ENCODE measurements at regions not wholly inside any gene's neighbourhood (a gene's known extent, or its start where the extent isn't known, plus 50 kb on each side); places are given as distances from the start of the nearest gene placed in this dataset.

DNA sequence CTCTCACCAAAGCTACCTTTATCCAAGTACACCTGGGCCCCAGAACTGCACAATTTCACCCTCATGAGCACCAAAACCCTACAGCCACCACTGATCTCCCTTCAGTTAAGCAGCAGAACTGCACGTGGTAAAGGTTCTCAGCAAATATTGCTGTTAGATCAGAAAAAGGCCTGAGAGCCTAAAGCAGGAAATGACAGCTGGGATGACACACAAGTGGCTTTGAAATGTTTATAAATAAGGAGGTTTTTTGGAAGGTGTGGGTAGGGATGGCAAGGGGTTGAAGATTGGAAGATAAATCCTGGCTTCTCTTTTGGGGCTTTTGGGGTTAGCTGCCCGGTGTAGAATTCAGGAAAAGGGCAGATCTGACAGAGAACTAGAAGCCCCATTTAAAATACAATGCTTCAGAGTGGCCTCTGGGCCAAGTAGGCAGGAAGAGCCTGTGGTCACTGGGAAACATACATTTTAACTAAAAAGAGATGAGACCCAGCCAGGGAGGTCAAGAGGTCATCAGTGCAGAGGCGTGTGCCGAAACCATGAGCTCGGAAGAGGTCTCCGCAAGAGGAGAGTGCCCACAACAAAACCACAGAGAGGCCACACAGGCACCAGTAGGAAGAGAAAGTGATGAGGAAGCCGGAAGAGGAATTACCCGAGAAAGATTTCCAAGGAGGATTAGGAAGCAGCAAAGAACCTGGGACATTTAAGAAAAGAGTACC lies 916.5 kb downstream of the NLGN4Y start:
- H3K27ac ChIP-seq (replicated peaks in 1 of 4): no peak overlapping the region
- WGBS: no CpG with 5 or more reads among the region's 8 CpGs
- intact Hi-C loops (cut with DNase I): no loop called here

DNA sequence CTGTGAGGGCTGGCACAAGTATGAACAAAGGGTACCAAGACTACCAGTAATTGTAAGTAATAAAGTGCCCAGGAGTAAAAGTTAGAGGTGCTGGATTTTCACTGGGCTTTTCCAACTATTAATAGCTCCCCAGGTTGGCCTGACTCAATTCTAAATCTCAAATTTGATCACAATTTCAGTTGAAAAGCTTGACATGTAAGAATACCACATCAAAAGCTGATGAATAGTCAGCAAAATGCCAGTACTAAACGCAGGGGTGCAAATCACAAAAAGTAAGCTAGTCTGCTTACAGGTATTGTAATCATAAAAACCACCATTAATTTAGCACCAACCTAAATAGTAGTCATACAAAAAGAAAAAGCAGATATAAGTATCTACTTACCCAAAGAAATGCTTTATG lies 917.5 kb downstream of the NLGN4Y start:
- Histone ChIP-seq H3K36me3 (no peaks in the 10 kb centered on the region), H3K4me1 (no peaks in the 10 kb centered on the region), H3K9me3 (no peaks in the 10 kb centered on the region), H3K27ac (replicated peaks in 1 of 4) (no peak overlapping the region), H3K27me3 (no peaks in the 10 kb centered on the region), H3K4me3 (no peak overlapping the region)
- DNase-seq (ENCODE audit: extremely low spot score): no peak
- TF ChIP-seq, protein P1, sequence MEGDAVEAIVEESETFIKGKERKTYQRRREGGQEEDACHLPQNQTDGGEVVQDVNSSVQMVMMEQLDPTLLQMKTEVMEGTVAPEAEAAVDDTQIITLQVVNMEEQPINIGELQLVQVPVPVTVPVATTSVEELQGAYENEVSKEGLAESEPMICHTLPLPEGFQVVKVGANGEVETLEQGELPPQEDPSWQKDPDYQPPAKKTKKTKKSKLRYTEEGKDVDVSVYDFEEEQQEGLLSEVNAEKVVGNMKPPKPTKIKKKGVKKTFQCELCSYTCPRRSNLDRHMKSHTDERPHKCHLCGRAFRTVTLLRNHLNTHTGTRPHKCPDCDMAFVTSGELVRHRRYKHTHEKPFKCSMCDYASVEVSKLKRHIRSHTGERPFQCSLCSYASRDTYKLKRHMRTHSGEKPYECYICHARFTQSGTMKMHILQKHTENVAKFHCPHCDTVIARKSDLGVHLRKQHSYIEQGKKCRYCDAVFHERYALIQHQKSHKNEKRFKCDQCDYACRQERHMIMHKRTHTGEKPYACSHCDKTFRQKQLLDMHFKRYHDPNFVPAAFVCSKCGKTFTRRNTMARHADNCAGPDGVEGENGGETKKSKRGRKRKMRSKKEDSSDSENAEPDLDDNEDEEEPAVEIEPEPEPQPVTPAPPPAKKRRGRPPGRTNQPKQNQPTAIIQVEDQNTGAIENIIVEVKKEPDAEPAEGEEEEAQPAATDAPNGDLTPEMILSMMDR (IDR thresholded peaks at IDR 0.05): no peak
- TF ChIP-seq POLR2AphosphoS5 (IDR thresholded peaks at IDR 0.05): no peak
- WGBS: no CpG with 5 or more reads among the region's 1 CpG
- intact Hi-C loops (cut with DNase I): no loop called here

More for the DNA sequence above, 916.5 kb downstream of the NLGN4Y start:
- Histone ChIP-seq H3K4me1 (no peaks in the 10 kb centered on the region), H3K27me3 (no peaks in the 10 kb centered on the region), H3K36me3 (no peaks in the 10 kb centered on the region), H3K4me3 (no peak overlapping the region), H3K9me3 (no peaks in the 10 kb centered on the region)
- TF ChIP-seq POLR2A (IDR thresholded peaks at IDR 0.05; ENCODE audit: low read depth): no peak
- TF ChIP-seq, protein P1 (IDR thresholded peaks at IDR 0.05): no peak
- no peak for TF ChIP-seq POLR2AphosphoS5 (IDR thresholded peaks at IDR 0.05)
- TF ChIP-seq EP300 (IDR thresholded peaks at IDR 0.05): no peak
- DNase-seq (ENCODE audit: extremely low spot score): no peak

DNA sequence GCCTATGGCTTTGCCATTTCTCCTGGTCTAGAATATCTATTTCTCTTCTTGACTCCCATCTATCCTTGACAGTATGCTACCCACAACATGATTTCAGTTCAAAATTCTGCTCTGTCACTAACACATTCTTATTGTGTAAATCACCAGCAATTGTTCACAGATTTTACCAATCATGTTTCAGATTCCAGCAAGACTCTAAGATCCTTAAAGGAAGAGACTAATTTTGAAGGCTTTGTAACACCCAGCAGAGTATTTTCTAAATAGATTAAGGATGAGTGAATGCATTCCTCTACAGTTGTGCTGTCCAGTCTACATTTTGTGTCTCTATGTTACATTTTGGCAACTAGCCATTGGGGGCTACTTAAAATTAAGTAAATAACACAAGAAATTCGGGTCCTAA lies 921.5 kb downstream of the NLGN4Y start:
- no peak for TF ChIP-seq POLR2A (IDR thresholded peaks at IDR 0.05; ENCODE audit: low read depth)
- TF ChIP-seq EP300 (IDR thresholded peaks at IDR 0.05): no peak
- TF ChIP-seq POLR2AphosphoS5 (IDR thresholded peaks at IDR 0.05): no peak
- TF ChIP-seq, protein P1 (IDR thresholded peaks at IDR 0.05): no peak
- no CpG with 5 or more reads among the region's 1 CpG for WGBS
- intact Hi-C loops (cut with DNase I): no loop called here

DNA sequence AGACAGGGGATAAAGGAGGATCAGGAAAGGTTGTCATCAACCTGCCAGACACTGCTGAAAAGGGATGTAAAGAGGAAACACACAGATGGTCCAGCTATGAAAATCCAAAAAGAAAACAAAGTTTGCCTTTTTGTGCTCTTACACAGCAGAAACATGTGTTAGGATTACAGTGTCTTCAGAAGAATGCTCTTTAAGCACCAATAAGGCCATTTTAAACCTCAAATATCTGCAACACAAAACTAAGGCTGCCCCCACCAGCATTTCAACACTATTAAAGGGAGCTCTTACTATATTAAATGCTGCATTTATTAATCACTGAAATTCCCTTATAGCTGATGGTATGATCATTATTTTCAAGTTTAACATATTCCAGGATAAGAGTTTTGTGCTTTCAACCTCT lies 922.5 kb downstream of the NLGN4Y start:
- no peaks in the 10 kb centered on the region for H3K27me3 ChIP-seq
- no peak for DNase-seq (ENCODE audit: extremely low spot score)
- H3K4me1 ChIP-seq: no peaks in the 10 kb centered on the region
- intact Hi-C loops (cut with DNase I): no loop called here
- no peak overlapping the region for H3K27ac ChIP-seq (replicated peaks in 1 of 4)
- TF ChIP-seq, protein P1 (IDR thresholded peaks at IDR 0.05): no peak
- TF ChIP-seq POLR2A (IDR thresholded peaks at IDR 0.05; ENCODE audit: low read depth) (no peak), POLR2AphosphoS5 (IDR thresholded peaks at IDR 0.05) (no peak), EP300 (IDR thresholded peaks at IDR 0.05) (no peak)
- no peaks in the 10 kb centered on the region for H3K36me3 ChIP-seq
- H3K9me3 ChIP-seq: no peaks in the 10 kb centered on the region
- no peak overlapping the region for H3K4me3 ChIP-seq

More for the DNA sequence above, 921.5 kb downstream of the NLGN4Y start:
- Histone ChIP-seq H3K4me1 (no peaks in the 10 kb centered on the region), H3K9me3 (no peaks in the 10 kb centered on the region), H3K27me3 (no peaks in the 10 kb centered on the region), H3K27ac (replicated peaks in 1 of 4) (no peak overlapping the region), H3K4me3 (no peak overlapping the region), H3K36me3 (no peaks in the 10 kb centered on the region)
- DNase-seq (ENCODE audit: extremely low spot score): no peak

DNA sequence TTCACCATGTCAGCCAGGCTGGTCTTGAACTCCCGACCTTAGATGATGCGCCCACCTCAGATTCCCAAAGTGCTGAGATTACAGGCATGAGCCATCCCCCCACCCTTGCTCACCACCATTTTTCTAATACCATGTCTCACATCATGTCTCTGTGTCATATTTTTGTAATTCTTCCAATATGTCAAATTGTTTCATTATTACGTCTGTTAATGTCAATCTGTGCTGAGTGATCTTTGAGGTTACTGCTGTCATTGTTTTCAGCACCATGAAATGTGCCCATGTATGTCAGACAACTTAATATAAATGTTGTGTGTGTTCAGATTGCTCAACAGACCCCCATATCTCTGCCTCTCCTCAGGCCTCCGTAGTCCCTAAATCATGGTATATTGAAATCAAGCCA lies 923.6 kb downstream of the NLGN4Y start:
- no CpG with 5 or more reads among the region's 4 CpGs for WGBS
- H3K27ac ChIP-seq (replicated peaks in 1 of 4): no peak overlapping the region
- no peak overlapping the region for H3K4me3 ChIP-seq
- H3K36me3 ChIP-seq: no peaks in the 10 kb centered on the region
- intact Hi-C loops (cut with DNase I): no loop called here
- TF ChIP-seq POLR2AphosphoS5 (IDR thresholded peaks at IDR 0.05) (no peak), EP300 (IDR thresholded peaks at IDR 0.05) (no peak), POLR2A (IDR thresholded peaks at IDR 0.05; ENCODE audit: low read depth) (no peak)
- TF ChIP-seq, protein P1 (IDR thresholded peaks at IDR 0.05): no peak
- no peak for DNase-seq (ENCODE audit: extremely low spot score)
- no peaks in the 10 kb centered on the region for H3K4me1 ChIP-seq
- no peaks in the 10 kb centered on the region for H3K27me3 ChIP-seq
- H3K9me3 ChIP-seq: no peaks in the 10 kb centered on the region

All from esophagus muscularis mucosa (tissue), 4 donors.